SU-DHL-6 (cell line): ENCODE measurements at regions not wholly inside any gene's neighbourhood (a gene's known extent, or its start where the extent isn't known, plus 50 kb on each side); places are given as distances from the start of the nearest gene placed in this dataset.

ENCODE experiments used
- H2AFZ ChIP-seq: fragments of 200-600 bp; sonication (generic); 2 replicates; pipeline ENCODE4 v1.6.1; 2014; ENCODE audit warnings: low read depth, mild to moderate bottlenecking, moderate library complexity, mixed read lengths, antibody characterized with exemption, low read length; ENCODE audit not compliant: severe bottlenecking
- H3F3A ChIP-seq: fragments of 200-600 bp; shearing (Covaris generic); 2 replicates; pipeline ENCODE4 v1.6.0; 2016; ENCODE audit warnings: antibody characterized with exemption, mild to moderate bottlenecking; ENCODE audit not compliant: insufficient read depth
- H3K27ac ChIP-seq: fragments of 200-600 bp; sonication (generic); 2 replicates; pipeline ENCODE4 v1.5.1; 2016; ENCODE audit warnings: low read depth, mild to moderate bottlenecking, low read length, moderate library complexity, mixed read lengths
- H3K27me3 ChIP-seq: fragments of 200-600 bp; sonication (generic), shearing (Covaris generic); 2 replicates; pipeline ENCODE4 v1.6.0; 2014; ENCODE audit warnings: mild to moderate bottlenecking, low read length
- H3K36me3 ChIP-seq: fragments of 200-600 bp; sonication (generic); 2 replicates; pipeline ENCODE4 v1.6.1; 2014; ENCODE audit warnings: mild to moderate bottlenecking, low read length, mixed read lengths
- H3K4me2 ChIP-seq: fragments of 300-600, 200-600 bp; shearing (Covaris generic), sonication (generic); 2 replicates; pipeline ENCODE4 v1.6.0; 2014; ENCODE audit warnings: low read length, low read depth, mild to moderate bottlenecking; ENCODE audit not compliant: poor library complexity, severe bottlenecking
- H3K4me3 ChIP-seq: fragments of 200-600 bp; sonication (generic); 2 replicates; pipeline ENCODE4 v1.5.1; 2014; ENCODE audit warnings: antibody characterized with exemption, low read length, mild to moderate bottlenecking, mixed read lengths; ENCODE audit not compliant: insufficient read depth, poor library complexity, severe bottlenecking
- H3K79me2 ChIP-seq: fragments of 200-600 bp; sonication (generic); 2 replicates; pipeline ENCODE4 v1.6.1; 2014; ENCODE audit warnings: mild to moderate bottlenecking, low read length, moderate library complexity; ENCODE audit not compliant: insufficient read depth
- H3K9ac ChIP-seq: fragments of 200-600 bp; sonication (generic); 2 replicates; pipeline ENCODE4 v1.7.0; 2014; ENCODE audit warnings: mild to moderate bottlenecking, low read length
- H3K9me2 ChIP-seq: fragments of 200-600 bp; sonication (generic); replicated peaks from 2 replicates; pipeline ENCODE4 v1.6.1; 2014; ENCODE audit warnings: low read length; ENCODE audit not compliant: insufficient read depth
- H3K9me3 ChIP-seq: fragments of 200-600 bp; sonication (generic); 2 replicates; pipeline ENCODE4 v1.6.1; 2014; ENCODE audit warnings: low read length, mixed read lengths; ENCODE audit not compliant: insufficient read depth
- H4K20me1 ChIP-seq: fragments of 200-600 bp; sonication (generic); 2 replicates; pipeline ENCODE4 v1.6.1; 2014; ENCODE audit warnings: low read depth, mild to moderate bottlenecking, antibody characterized with exemption, low read length, moderate library complexity, mixed read lengths
- EZH2phosphoT487 ChIP-seq: fragments of 200-600 bp; sonication (generic), shearing (Covaris generic); conservative IDR thresholded peaks from 2 replicates; pipeline ENCODE4 v1.6.1; 2018; ENCODE audit warnings: mild to moderate bottlenecking, antibody characterized with exemption, low read length, moderate library complexity, mixed read lengths
- TF ChIP-seq, protein P1 (sequence below): fragments of 200-600 bp; sonication (generic); IDR thresholded peaks from one replicate; pipeline ENCODE4 v1.5.1; 2017; ENCODE audit warnings: antibody characterized with exemption, mild to moderate bottlenecking, low read length, moderate library complexity; ENCODE audit not compliant: insufficient read depth, poor library complexity, severe bottlenecking

DNA sequence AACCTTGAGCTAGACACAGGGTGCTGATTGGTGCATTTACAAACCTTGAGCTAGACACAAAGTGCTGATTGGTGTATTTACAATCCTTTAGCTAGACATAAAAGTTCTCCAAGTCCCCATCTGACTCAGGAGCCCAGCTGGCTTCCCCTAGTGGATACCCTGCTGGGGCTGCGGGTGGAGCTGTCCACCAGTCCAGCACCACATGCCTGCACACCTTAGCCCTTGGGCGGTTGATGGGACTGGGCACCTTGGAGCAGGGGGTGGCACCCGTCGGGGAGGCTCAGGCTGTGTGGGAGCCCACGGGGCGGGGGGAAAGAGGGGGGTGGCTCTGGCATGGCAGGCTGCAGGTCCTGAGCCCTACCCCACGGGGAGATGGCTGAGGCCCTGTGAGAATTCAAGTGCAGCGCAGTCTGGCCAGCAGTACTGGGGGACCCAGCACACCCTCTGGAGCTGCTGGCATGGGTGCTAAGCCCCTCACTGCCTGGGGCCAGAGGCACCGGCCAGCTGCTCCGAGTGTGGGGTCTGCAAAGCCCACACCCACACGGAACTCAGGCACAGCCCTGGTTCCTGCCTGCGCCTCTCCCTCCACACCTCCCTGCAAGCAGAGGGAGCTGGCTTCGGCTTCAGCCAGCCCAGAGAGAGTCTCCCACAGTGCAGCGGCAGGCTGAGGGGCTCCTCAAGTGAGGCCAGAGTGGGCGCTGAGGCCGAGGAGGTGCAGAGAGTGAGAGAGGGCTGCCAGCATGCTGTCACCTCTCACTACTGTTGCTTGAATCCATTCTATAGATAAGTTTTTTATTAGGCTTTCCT is 369.8 kb upstream of the SMIM30 start:
- Histone ChIP-seq H3F3A (no peaks in the 10 kb centered on the region), H3K79me2 (no peaks in the 10 kb centered on the region), H3K4me3 (no peak overlapping the region), H3K27ac (no peak overlapping the region), H3K4me2 (no peak overlapping the region), H3K36me3 (no peaks in the 10 kb centered on the region), H2AFZ (no peak overlapping the region), H4K20me1 (no peaks in the 10 kb centered on the region), H3K27me3 (no peaks in the 10 kb centered on the region), H3K9me2 (no peaks in the 10 kb centered on the region), H3K9me3 (no peaks in the 10 kb centered on the region), H3K9ac (no peak overlapping the region)
- TF ChIP-seq, protein P1, sequence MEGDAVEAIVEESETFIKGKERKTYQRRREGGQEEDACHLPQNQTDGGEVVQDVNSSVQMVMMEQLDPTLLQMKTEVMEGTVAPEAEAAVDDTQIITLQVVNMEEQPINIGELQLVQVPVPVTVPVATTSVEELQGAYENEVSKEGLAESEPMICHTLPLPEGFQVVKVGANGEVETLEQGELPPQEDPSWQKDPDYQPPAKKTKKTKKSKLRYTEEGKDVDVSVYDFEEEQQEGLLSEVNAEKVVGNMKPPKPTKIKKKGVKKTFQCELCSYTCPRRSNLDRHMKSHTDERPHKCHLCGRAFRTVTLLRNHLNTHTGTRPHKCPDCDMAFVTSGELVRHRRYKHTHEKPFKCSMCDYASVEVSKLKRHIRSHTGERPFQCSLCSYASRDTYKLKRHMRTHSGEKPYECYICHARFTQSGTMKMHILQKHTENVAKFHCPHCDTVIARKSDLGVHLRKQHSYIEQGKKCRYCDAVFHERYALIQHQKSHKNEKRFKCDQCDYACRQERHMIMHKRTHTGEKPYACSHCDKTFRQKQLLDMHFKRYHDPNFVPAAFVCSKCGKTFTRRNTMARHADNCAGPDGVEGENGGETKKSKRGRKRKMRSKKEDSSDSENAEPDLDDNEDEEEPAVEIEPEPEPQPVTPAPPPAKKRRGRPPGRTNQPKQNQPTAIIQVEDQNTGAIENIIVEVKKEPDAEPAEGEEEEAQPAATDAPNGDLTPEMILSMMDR: no peak
- no peak for TF ChIP-seq EZH2phosphoT487

GRCh38 chr7:113486548-113486947 is 368.2 kb upstream of the SMIM30 start:
- Histone ChIP-seq H3K9me3 (no peaks in the 10 kb centered on the region), H3K4me2 (no peak overlapping the region), H3K79me2 (no peaks in the 10 kb centered on the region), H3K27ac (no peak overlapping the region), H3K27me3 (no peaks in the 10 kb centered on the region), H3K36me3 (no peaks in the 10 kb centered on the region), H3K9me2 (no peaks in the 10 kb centered on the region), H3K9ac (no peak overlapping the region), H3F3A (no peaks in the 10 kb centered on the region), H4K20me1 (no peaks in the 10 kb centered on the region), H3K4me3 (no peak overlapping the region), H2AFZ (no peak overlapping the region)
- TF ChIP-seq, protein P1: no peak
- TF ChIP-seq EZH2phosphoT487: no peak

DNA sequence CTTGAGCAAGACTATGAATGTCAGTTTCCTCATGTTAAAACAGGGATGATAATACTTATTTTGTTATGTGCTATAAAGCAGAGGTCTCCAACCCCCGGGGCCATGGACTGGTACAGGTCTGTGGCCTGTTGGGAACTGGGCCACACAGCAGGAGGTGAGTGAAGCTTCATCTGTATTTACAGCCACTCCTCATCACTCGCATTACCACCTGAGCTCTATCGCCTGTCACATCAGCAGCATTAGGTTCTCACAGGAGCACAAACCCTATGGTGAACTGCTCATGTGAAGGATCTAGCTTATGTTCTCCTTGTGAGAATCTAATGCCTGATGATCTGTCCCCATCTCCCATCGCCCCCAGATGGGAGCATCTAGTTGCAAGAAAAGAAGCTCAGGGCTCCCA is 365.3 kb upstream of the SMIM30 start:
- Histone ChIP-seq H3F3A (no peaks in the 10 kb centered on the region), H3K4me3 (no peak overlapping the region), H3K27me3 (no peaks in the 10 kb centered on the region), H3K4me2 (no peak overlapping the region), H4K20me1 (no peaks in the 10 kb centered on the region), H3K79me2 (no peaks in the 10 kb centered on the region), H3K36me3 (no peaks in the 10 kb centered on the region), H3K9me3 (no peaks in the 10 kb centered on the region), H3K27ac (no peak overlapping the region), H3K9ac (no peak overlapping the region), H2AFZ (no peak overlapping the region), H3K9me2 (no peaks in the 10 kb centered on the region)
- no peak for TF ChIP-seq EZH2phosphoT487
- TF ChIP-seq, protein P1: no peak
